Uterus (tissue), 2 donors: ENCODE measurements at regions not wholly inside any gene's neighbourhood (a gene's known extent, or its start where the extent isn't known, plus 50 kb on each side); places are given as distances from the start of the nearest gene placed in this dataset.

Source experiments
- CTCF ChIP-seq, 4 experiments: fragments of 200-600 bp in 2 of 4; fragments of 450-650 bp in 2 of 4; sonication (generic) in 2 of 4; IDR thresholded peaks; one replicate each; pipeline ENCODE4 v1.5.1; 2016 to 2019; ENCODE audit warnings: antibody characterized with exemption in 4 of 4, mild to moderate bottlenecking in 2 of 4, moderate library complexity in 1 of 4
- POLR2A ChIP-seq, 2 donors: fragments of 450-650 bp; IDR thresholded peaks; one replicate each; pipeline ENCODE4 v1.6.1; 2016; ENCODE audit warnings: antibody characterized with exemption in 2 of 2, mild to moderate bottlenecking in 1 of 2, moderate library complexity in 1 of 2

GRCh38 chr3:26472345-26472744 lies 150.2 kb upstream of the LRRC3B start:
- TF ChIP-seq CTCF (IDR thresholded peaks at IDR 0.05) (no peak), POLR2A (IDR thresholded peaks at IDR 0.05) (no peak)
